DMS153 treated with DMSO at 0.1 percent for 48 hours (cell line): ENCODE measurements at regions not wholly inside any gene's neighbourhood (a gene's known extent, or its start where the extent isn't known, plus 50 kb on each side); places are given as distances from the start of the nearest gene placed in this dataset.

ENCODE experiments used
- DNase-seq: peaks from one replicate; lab custom pipeline; 2025; ENCODE audit not compliant: unreplicated experiment; lab: John Stamatoyannopoulos, UW

- DNase-seq: no peak
Observed at GRCh38 chr17:79212149-79213087, 137.8 kb downstream of the ENGASE start.

DNA sequence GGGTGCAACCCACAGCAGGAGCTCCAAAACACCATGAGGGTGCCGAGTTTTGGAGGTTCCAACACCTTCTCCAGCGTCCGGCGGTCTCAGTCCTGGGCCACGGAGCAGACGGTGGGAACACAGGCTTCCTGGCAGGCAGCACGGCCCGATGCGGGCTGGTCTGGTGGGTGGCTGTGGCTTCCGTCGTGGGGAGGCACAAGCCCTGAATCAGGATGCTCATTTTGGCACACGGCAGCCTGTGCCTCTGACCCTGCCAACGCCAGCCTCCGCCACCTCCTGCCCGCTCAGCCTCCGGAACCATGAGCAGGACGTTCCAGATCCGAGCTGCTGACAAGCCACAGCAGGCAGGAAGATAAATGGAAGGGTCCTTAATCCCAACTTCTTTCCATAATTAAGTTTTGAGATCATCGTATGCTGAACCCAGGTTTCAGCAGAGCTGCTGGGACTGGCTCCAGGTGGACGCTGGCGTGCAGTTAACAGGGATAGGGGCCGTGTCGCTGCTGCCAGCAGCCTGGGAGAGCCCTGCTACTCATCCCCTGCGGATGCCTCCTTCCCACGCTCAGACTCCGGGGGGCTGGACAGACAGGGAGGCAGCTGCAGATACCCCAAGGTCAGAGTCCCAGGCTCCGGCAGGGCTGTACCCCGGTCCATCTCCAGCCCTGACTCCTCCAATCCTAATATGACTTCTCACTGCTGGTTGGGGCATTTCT lies 136.6 kb downstream of the ENGASE start:
- DNase-seq: no peak

DNA sequence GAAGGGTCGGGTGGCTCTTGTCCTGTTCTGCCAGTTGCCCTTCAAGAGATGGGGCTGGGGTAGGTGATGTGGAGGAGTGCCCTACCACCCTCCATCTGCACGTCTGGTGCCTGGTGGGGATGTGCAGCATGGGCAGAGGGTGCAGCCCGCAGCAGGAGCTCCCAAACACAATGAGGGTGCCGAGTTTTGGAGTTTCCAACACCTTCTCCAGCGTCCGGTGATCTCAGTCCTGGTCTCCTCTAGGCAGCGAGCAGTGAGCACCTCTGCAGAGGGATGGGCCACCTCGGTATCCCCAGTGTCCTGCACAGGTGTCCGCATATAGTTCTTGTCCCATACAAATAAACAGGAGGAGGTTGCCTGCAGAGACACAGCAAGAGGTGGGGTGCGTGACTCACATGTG lies 136.0 kb downstream of the ENGASE start:
- DNase-seq: no peak

- DNase-seq: no peak
Observed at GRCh38 chr17:79207960-79208359, 133.3 kb downstream of the ENGASE start.

DNA sequence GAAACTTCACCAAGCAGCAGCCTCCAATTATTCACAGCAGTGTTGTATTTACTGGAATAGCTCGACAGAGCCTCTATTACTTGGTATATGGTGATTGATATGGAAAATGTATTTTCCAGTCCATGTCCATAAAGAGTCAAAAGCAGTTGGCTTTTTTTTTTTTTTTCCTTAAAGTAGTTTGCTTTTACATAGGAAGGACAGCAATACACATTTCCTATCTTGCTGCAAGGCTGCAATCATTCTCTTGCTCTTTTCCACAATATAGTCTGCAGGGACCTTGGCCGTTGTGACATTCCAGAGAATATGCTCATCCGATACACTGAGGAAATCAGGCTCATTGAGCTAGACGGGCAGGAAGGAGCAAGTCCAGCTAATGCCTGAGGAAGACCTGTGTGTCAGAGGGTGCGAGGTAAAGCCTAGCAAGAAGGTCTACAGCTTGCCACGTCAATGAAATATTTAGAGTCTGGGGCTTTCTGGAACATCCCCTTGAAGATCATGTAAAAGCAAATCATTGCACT lies 131.1 kb downstream of the ENGASE start:
- DNase-seq: no peak

- no peak for DNase-seq
Observed at GRCh38 chr17:79204261-79204660, 129.6 kb downstream of the ENGASE start.

GRCh38 chr17:79203657-79204056 lies 129.0 kb downstream of the ENGASE start:
- no peak for DNase-seq

DNA sequence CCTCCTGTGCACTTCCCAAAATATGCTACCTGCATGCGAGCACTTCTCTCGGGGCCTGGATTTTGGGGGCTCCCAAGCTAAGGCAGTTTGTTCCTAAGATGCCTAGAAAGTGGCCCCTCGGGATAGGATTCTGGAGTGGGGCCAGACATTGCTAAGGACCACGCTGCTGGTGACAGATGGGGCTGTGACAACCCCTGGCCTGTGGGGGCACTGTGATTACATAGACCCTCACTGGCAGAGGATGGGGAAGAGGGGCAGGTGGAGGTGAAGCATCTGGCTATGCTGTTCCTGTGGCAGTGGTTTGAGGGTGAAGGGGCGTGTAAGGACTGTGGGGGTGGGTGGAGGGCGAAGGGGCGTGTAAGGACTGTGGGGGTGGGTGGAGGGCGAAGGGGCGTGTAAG lies 128.4 kb downstream of the ENGASE start:
- no peak for DNase-seq

DNA sequence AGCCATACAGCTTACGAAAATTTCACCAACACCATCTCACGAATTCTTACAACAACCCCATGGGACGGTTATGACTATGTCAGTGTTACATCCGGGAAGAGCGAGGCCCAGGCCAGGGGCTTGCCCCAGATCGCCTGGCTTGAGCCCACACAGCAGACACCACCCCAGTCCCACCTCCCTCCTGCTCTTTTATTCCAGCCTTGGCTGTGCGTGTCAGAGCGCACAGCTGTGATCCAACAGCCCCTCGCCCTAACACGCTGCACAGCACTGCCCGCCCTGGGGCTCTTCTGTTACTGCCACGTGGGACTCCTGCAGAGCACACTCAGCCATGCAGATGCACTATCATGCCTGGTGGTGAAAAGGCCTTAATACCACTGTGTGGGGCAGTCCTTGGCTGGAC lies 127.9 kb downstream of the ENGASE start:
- DNase-seq: no peak

GRCh38 chr17:79201536-79202227 lies 127.1 kb downstream of the ENGASE start:
- no peak for DNase-seq

DNA sequence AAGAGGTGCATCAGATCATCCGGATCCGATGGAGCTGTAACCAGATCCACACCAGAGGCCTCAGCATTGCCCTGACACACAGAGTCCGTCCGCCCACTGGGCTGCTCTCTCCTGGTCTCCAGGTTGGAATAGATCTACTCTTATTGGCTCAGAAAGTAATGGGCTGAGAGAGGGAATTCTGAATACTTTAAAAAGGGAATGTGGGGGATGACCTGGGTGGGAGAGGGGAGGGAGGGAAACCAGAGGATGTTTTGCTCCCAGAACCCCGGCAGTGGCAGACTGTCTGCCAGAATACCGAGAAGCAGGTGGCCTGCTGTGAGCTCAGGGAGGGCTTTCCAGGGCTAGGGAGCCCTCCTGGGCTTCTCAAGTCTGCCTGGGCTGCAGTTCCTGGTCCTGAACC lies 126.5 kb downstream of the ENGASE start:
- DNase-seq: no peak

GRCh38 chr17:79196913-79197312 lies 122.3 kb downstream of the ENGASE start:
- no peak for DNase-seq

DNA sequence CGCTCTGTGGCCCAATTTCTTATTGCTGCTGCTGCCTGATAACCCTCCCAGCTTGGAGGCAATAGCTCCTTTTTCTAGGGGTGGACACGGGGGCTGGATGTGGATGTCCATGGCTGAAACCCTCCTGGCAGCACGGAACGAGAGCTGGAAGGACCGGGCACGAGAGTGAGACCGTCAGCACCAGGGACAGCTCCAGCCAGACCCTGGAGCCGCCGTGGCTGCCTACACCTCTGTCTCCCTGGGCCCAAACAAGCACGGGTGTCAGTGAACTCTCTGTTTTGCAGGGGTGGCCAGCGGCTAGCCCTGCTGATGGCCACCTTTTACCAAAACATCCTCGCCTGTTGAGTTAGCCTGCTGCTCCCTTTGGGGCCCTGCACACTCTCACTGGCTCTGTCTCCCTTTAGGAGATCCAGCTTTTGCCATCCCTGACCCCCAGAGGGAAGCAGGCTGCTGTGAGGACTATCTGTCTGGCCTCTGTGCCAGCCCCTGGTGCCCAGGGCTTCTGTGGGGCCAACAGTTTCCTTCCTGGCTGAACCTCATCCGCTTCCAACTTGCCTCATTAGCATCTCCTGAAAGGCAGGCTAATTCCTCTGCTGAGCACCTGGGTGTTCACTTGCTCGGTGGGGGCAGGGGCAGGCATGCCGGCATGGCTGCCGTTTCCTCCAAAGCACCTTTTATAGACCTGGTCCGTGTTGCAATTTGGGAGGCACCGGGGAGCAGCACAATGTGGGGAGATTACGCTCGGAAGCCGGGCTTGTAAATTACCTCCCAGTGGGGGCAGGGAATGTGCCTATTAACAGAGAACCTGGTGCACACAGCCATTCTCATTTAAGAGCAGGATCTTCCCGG lies 118.1 kb downstream of the ENGASE start:
- DNase-seq: no peak

GRCh38 chr17:79191270-79191934 lies 116.8 kb downstream of the ENGASE start:
- DNase-seq: no peak

DNA sequence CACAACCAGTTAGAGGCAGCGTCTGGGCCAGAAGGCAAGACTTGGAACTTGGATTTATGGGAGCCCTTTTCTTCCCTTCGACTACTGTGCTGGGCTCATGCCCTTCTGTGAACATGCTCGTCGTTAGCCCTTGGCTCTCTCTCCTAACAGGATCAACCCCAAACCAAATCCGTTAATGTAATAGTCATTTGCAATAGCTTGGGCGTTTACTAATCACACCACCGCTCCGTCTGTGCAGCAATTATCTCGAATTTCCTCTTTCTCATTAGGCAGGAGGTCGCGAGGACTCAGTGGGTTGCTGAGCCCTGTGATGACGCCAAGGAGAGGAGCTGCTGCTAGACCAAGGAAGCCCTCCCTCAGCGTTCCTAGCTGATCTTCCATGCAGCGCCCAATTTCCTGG lies 114.7 kb downstream of the ENGASE start:
- DNase-seq: no peak

DNA sequence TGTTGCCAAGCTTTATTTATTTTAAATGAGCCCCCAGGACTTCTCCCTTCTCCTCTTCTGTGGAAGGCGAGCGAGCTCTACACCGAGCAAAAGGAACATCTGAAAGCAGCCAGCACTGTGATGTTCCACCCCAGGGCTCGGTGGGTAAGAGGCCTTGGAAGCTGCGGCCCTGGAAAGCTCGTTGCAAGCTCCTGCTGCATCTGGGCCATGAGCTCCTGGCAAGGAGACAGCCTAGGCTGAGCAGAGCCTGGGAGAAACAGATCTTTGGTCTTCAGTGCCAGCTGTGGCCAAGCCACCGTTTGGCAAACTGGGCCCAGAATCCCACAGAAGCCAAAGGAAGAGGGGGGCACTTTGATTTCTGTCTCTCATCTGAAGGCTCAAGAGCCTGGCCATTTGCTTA lies 114.1 kb downstream of the ENGASE start:
- DNase-seq: no peak

GRCh38 chr17:79188048-79188447 lies 113.4 kb downstream of the ENGASE start:
- DNase-seq: no peak

- DNase-seq: no peak
Observed at GRCh38 chr17:79187186-79187585, 112.6 kb downstream of the ENGASE start.

DNA sequence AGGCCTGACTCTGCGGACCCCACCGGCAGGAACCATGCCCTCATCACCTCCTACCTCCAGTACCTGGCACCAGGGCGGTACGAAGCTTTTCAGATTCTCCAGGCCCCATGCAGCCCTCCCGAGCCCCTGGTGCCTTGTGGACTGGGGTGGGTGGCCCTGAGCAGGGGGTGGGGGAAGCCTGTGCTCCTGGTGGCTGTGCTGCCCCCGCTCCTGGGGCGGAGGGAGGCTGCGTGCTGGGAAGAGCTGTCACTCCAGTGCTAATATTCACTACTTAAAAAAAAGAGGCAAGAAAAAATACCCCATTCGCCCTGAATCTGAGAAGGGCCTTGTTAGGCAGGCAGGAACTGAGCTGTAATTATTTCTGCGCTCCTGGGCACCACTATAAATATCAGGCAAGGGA lies 111.8 kb downstream of the ENGASE start:
- no peak for DNase-seq

- DNase-seq: no peak
Observed at GRCh38 chr17:79185671-79186070, 111.0 kb downstream of the ENGASE start.
